Left ventricle myocardium superior (tissue), 1 donor: ENCODE measurements at regions not wholly inside any gene's neighbourhood (a gene's known extent, or its start where the extent isn't known, plus 50 kb on each side); places are given as distances from the start of the nearest gene placed in this dataset.

ENCODE experiments used
- ATAC-seq: fragments of 200-7000 bp; cut with Tn5 transposase; one replicate; pipeline ENCODE4 v1.9.1; 2020; ENCODE audit warnings: mild to moderate bottlenecking, moderate library complexity
- DNase-seq: peaks from one replicate; pipeline ENCODE4 v3.0.0-alpha.2; 2020
- intact Hi-C: fragments of 100-400 bp; cut with micrococcal nuclease; formaldehyde crosslinking; loops from one replicate; pipeline ENCODE4 v1.11.0; 2022
- donor health status: DM: no; HTN: yes; CAD: no; lungs with severe emphysema.

GRCh38 chr9:115494393-115494792, 376.4 kb upstream of the TNC start:
- DNase-seq, result no peak
- intact Hi-C loops, result no loop called here
- no peak for ATAC-seq

- ATAC-seq, result no peak
- DNase-seq, result no peak
- intact Hi-C loops, result no loop called here
Measured at GRCh38 chr9:115495052-115495635, 377.2 kb upstream of the TNC start.

GRCh38 chr9:115495836-115496235, 377.9 kb upstream of the TNC start:
- DNase-seq, result no peak
- intact Hi-C loops, result no loop called here
- no peak for ATAC-seq

GRCh38 chr9:115498303-115498702, 380.3 kb upstream of the TNC start:
- intact Hi-C loops, result no loop called here
- DNase-seq, result no peak
- no peak for ATAC-seq

GRCh38 chr9:115507148-115507547, 389.2 kb upstream of the TNC start:
- intact Hi-C loops, result no loop called here
- ATAC-seq (no peak), DNase-seq (no peak)

GRCh38 chr9:115513148-115513547, 395.2 kb upstream of the TNC start:
- no peak for DNase-seq
- intact Hi-C loops, result no loop called here

GRCh38 chr9:115514454-115514853, 396.5 kb upstream of the TNC start:
- intact Hi-C loops, result no loop called here
- DNase-seq (no peak), ATAC-seq (no peak)

More at GRCh38 chr9:115513148-115513547, 395.2 kb upstream of the TNC start:
- no peak for ATAC-seq

- intact Hi-C loops, result no loop called here
Measured at GRCh38 chr9:115517335-115518075, 399.5 kb upstream of the TNC start.

GRCh38 chr9:115520646-115521045, 402.7 kb upstream of the TNC start:
- no peak for ATAC-seq
- intact Hi-C loops, result no loop called here
- DNase-seq, result no peak

More at GRCh38 chr9:115517335-115518075, 399.5 kb upstream of the TNC start:
- DNase-seq (no peak), ATAC-seq (no peak)

GRCh38 chr9:115522912-115523311, 405.0 kb upstream of the TNC start:
- ATAC-seq (no peak), DNase-seq (no peak)
- intact Hi-C loops, result no loop called here

GRCh38 chr9:115524453-115525059, 406.6 kb upstream of the TNC start:
- intact Hi-C loops, result no loop called here
- peak; percentile 46 for ATAC-seq
- DNase-seq, result no peak

GRCh38 chr9:115525111-115526058, 407.4 kb upstream of the TNC start:
- ATAC-seq (no peak), DNase-seq (no peak)
- intact Hi-C loops, result no loop called here

GRCh38 chr9:115531410-115532125, 413.6 kb upstream of the TNC start:
- intact Hi-C loops, result no loop called here
- DNase-seq (no peak), ATAC-seq (peak; percentile 38)

GRCh38 chr9:115533511-115533910, 415.6 kb upstream of the TNC start:
- DNase-seq (no peak), ATAC-seq (no peak)
- intact Hi-C loops, result no loop called here

GRCh38 chr9:115540091-115540490, 422.1 kb upstream of the TNC start:
- no peak for ATAC-seq
- DNase-seq, result no peak
- intact Hi-C loops, result no loop called here

- ATAC-seq, result no peak
- DNase-seq, result no peak
- intact Hi-C loops, result no loop called here
Measured at GRCh38 chr9:115543511-115543910, 425.6 kb upstream of the TNC start.

GRCh38 chr9:115548609-115549260, 430.8 kb upstream of the TNC start:
- intact Hi-C loops, result no loop called here
- no peak for DNase-seq
- no peak for ATAC-seq

GRCh38 chr9:115551396-115551795, 433.4 kb upstream of the TNC start:
- ATAC-seq, result no peak
- DNase-seq, result no peak
- intact Hi-C loops, result no loop called here
